ENCODE measurements at regions not wholly inside any gene's neighbourhood (a gene's known extent, or its start where the extent isn't known, plus 50 kb on each side); places are given as distances from the start of the nearest gene placed in this dataset.

GRCh38 chr9:129377931-129378661 is 200.0 kb upstream of the IER5L start:
- no peak for DNase-seq

- DNase-seq: no peak
These were observed 199.1 kb upstream of the IER5L start for GRCh38 chr9:129377181-129377580.

GRCh38 chr9:129375845-129376244 is 197.8 kb upstream of the IER5L start:
- no peak for DNase-seq

- DNase-seq: no peak
These were observed 196.6 kb upstream of the IER5L start for GRCh38 chr9:129374651-129375050.

- DNase-seq: no peak
These were observed 196.2 kb upstream of the IER5L start for GRCh38 chr9:129374231-129374630.

GRCh38 chr9:129373361-129373760 is 195.3 kb upstream of the IER5L start:
- no peak for DNase-seq

- DNase-seq: no peak
These were observed 192.7 kb upstream of the IER5L start for GRCh38 chr9:129370770-129371169.

GRCh38 chr9:129368444-129368978 is 190.4 kb upstream of the IER5L start:
- DNase-seq: no peak

GRCh38 chr9:129367287-129367686 is 189.2 kb upstream of the IER5L start:
- DNase-seq: no peak

- no peak for DNase-seq
These were observed 187.1 kb upstream of the IER5L start for GRCh38 chr9:129365196-129365595.

GRCh38 chr9:129363216-129363873 is 185.3 kb upstream of the IER5L start:
- no peak for DNase-seq

- DNase-seq: peak in 1 of 2 experiments; percentile 20
These were observed 184.4 kb upstream of the IER5L start for GRCh38 chr9:129362287-129363000.

GRCh38 chr9:129361196-129361595 is 183.1 kb upstream of the IER5L start:
- DNase-seq: no peak

GRCh38 chr9:129359916-129360536 is 182.0 kb upstream of the IER5L start:
- DNase-seq: no peak

GRCh38 chr9:129359162-129359811 is 181.2 kb upstream of the IER5L start:
- DNase-seq: no peak

- DNase-seq: no peak
These were observed 180.6 kb upstream of the IER5L start for GRCh38 chr9:129358621-129359154.

- DNase-seq: no peak
These were observed 179.7 kb upstream of the IER5L start for GRCh38 chr9:129357773-129358245.

- no peak for DNase-seq
These were observed 179.1 kb upstream of the IER5L start for GRCh38 chr9:129356871-129357772.

- no peak for DNase-seq
These were observed 177.6 kb upstream of the IER5L start for GRCh38 chr9:129355631-129356030.

GRCh38 chr9:129354498-129354897 is 176.4 kb upstream of the IER5L start:
- no peak for DNase-seq

- no peak for DNase-seq
These were observed 175.8 kb upstream of the IER5L start for GRCh38 chr9:129353697-129354336.

All from SHP77 (cell line).